GM12865 (cell line): ENCODE measurements at regions not wholly inside any gene's neighbourhood (a gene's known extent, or its start where the extent isn't known, plus 50 kb on each side); places are given as distances from the start of the nearest gene placed in this dataset.

ENCODE experiments used
- DNase-seq: peaks from one replicate; pipeline ENCODE4 v3.0.0; 2010; ENCODE audit warnings: low read depth
- H3K4me3 ChIP-seq: 2 replicates; pipeline ENCODE4 v1.5.1; 2011; ENCODE audit warnings: mild to moderate bottlenecking, low read depth, low read length, control low read depth
- TF ChIP-seq, protein P1 (sequence below): IDR thresholded peaks from 2 replicates; pipeline ENCODE4 v1.5.1; 2011; ENCODE audit warnings: low read length, control low read depth, low read depth, inconsistent platforms; ENCODE audit not compliant: insufficient read depth; ENCODE audit errors: missing control alignments

DNA sequence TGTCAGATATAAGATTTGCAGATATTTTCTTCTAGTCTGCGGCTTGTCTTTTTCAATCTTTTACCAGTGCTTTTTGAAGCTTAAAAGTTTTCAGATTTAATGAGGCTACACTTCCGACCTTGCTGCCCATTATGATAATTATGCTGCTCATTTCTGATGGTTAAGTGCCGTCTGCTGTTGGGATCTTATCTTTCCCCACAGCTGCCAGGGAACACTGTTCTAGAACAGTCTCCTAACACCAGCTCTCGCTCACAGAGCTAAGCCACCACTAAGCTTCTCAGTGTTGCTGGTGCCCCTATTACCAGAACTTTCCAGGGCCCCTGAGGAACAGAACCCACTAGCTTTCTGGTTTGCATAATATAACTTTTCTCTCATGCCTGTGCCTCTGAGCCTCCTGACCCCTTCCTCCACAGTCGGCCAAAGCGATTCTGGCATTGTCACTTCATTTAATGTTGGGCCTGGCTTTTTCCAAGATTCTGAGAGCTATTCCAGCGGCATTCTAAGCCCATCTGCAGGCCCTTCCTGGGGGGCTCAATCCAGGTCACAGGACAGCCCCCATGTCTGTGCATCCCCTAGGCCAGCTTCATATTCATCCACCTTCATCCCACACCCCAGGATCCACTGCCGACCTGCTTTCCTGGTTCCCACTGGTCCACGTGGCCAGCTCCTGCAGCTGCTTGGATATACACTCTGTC lies 237.0 kb downstream of the PTPRU start:
- no peak for DNase-seq
- TF ChIP-seq, protein P1, sequence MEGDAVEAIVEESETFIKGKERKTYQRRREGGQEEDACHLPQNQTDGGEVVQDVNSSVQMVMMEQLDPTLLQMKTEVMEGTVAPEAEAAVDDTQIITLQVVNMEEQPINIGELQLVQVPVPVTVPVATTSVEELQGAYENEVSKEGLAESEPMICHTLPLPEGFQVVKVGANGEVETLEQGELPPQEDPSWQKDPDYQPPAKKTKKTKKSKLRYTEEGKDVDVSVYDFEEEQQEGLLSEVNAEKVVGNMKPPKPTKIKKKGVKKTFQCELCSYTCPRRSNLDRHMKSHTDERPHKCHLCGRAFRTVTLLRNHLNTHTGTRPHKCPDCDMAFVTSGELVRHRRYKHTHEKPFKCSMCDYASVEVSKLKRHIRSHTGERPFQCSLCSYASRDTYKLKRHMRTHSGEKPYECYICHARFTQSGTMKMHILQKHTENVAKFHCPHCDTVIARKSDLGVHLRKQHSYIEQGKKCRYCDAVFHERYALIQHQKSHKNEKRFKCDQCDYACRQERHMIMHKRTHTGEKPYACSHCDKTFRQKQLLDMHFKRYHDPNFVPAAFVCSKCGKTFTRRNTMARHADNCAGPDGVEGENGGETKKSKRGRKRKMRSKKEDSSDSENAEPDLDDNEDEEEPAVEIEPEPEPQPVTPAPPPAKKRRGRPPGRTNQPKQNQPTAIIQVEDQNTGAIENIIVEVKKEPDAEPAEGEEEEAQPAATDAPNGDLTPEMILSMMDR, result no peak
- no peak overlapping the region for H3K4me3 ChIP-seq

DNA sequence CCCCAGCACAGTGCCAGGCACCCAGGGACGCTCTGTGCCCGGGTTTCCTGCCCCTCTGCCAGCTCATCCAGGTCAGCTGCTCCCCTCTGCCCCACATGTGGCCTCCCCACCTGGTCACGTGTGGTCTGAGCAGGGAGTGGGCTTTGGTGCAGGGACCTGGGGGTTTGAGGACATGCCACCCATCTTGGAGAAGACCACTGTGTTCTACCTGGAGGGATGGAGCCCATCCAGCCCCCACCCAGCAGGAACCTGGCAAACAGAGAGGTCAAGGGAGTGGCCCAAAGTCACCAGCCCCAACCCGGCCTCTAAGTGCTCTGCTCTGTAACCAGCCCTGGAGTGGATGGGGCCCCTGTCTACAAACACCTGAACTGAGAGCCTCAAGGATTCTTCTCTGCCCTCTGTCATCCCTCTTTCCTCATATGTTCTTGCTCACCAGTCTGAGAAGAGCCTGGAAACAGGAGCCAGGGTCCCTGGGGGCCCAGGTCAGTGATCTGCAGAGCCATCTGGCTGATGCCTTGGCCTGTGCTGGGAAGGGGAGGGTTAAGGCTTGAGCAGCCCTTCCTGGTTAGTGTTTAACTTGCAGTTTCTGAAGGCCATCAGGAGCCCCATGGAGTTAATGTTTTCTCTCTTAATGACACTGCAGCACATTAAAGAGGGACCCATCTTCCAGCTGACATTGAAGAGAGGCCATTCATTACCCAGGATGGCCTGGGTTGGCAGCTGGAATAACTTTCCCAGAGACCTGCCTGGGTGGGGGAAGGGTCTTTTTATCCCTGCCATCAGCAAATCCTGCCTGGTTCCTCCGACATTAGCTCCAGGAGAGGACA lies 235.4 kb downstream of the PTPRU start:
- no peak for DNase-seq
- no peak overlapping the region for H3K4me3 ChIP-seq
- TF ChIP-seq, protein P1, result no peak

DNA sequence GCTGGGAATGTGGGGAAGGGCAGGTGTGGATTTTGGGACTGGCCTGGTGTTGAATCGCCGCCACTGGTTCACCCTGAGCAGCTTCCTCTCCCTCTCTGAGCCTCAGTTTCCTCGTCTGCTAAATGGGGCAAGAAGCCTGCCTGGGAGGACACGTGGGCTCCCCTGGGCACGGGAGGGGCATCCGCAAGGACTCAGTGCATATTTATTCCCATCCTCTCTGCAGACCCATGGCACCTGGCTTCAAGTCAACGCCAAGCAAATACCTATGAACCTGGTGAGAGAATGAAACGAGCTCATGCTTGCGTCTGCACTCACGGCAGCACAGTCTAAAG lies 234.4 kb downstream of the PTPRU start:
- TF ChIP-seq, protein P1, result no peak
- no peak for DNase-seq
- H3K4me3 ChIP-seq, result no peak overlapping the region

- no peak for DNase-seq
- H3K4me3 ChIP-seq, result no peak overlapping the region
- TF ChIP-seq, protein P1, result no peak
Observed at GRCh38 chr1:29470087-29470787, 233.9 kb downstream of the PTPRU start.

- DNase-seq, result no peak
- H3K4me3 ChIP-seq, result no peak overlapping the region
- TF ChIP-seq, protein P1, result no peak
Observed at GRCh38 chr1:29469457-29469856, 233.1 kb downstream of the PTPRU start.

DNA sequence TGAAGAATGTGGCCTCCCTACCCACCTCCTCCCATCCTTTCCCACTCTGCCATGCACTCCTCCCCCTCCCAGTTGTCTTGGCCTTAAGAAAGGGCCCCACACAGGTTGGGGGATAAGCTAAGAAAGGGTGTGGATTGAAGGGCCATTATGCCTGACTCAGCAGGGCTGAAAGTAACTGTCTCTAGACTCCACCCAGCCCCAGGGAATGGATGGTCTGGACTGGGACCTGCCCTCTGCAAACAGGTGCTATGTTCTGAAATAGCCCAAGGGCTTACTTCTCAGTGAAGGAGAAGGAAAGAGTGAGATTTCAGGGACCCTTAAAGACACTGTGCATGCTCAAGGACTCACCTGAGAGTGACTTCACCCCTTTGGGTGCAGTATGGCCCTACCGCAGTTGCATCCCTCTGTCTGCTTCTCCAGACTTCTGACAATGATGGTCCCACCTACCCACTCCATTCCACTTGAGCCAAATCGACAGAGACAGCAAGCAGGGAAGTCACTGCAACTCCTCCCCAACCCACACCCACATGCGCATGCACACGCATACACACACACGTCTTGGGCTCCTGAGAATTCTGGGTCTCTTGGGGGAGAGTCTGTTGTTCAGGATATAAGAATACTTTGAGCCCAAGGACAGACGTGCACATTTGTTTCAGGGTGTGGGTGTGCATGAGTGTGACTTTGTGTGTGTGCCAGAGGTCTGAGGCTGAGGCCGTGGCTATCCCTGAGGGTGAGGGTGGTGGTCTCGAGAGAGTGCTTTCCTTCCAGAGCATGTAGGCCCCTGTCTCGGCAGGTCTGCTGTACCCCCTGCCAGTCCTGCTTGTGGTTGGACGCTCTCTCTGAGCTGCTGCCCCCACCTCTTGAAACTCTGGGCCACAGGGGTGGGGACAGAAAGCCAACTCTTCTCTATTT lies 231.9 kb downstream of the PTPRU start:
- DNase-seq, result no peak
- no peak overlapping the region for H3K4me3 ChIP-seq
- TF ChIP-seq, protein P1, result no peak
